Prostate gland (tissue), 2 donors: ENCODE measurements at regions not wholly inside any gene's neighbourhood (a gene's known extent, or its start where the extent isn't known, plus 50 kb on each side); places are given as distances from the start of the nearest gene placed in this dataset.

Experiments used
- DNase-seq: peaks from one replicate; pipeline ENCODE4 v3.0.0-alpha.2; 2019; ENCODE audit warnings: low spot score
- H3K27ac ChIP-seq, 2 donors: fragments of 200-600 bp; sonication (generic); 2 replicates each; pipeline ENCODE4 v1.5.1; 2017 to 2019
- H3K27me3 ChIP-seq: fragments of 200-600 bp; sonication (generic); replicated peaks from 2 replicates; pipeline ENCODE4 v1.5.1; 2019; ENCODE audit not compliant: insufficient read depth
- H3K36me3 ChIP-seq, 2 donors: fragments of 200-600 bp; sonication (generic); 1 replicate in 1 of 2; 2 replicates in 1 of 2; pipeline versions ENCODE4 v1.5.1 to v1.8.1; 2017 to 2019
- H3K4me1 ChIP-seq: fragments of 200-600 bp; sonication (generic); replicated peaks from 2 replicates; pipeline ENCODE4 v1.5.1; 2019
- H3K4me3 ChIP-seq, 2 donors: fragments of 200-600 bp; sonication (generic); 2 replicates each; pipeline ENCODE4 v1.5.1; 2017 to 2019
- H3K9me3 ChIP-seq: fragments of 200-600 bp; sonication (generic); 2 replicates; pipeline ENCODE4 v1.5.1; 2017
- POLR2A ChIP-seq: fragments of 450-650 bp; IDR thresholded peaks from one replicate; pipeline ENCODE4 v1.6.1; 2016; ENCODE audit warnings: antibody characterized with exemption, mild to moderate bottlenecking
- POLR2AphosphoS5 ChIP-seq: sonication (generic); formaldehyde crosslinking; IDR thresholded peaks from one replicate; pipeline ENCODE4 v1.6.1; 2017; ENCODE audit warnings: antibody characterized with exemption
- WGBS: methylation state at CpG from one replicate; pipeline ENCODE4 v1.1.5; 2018; 5-methylcytosine and 5-hydroxymethylcytosine counted together
- intact Hi-C: fragments of 100-400 bp; cut with DNase I; formaldehyde crosslinking; loops from one replicate; pipeline ENCODE4 v1.14.2; 2022
- TF ChIP-seq, protein P1 (sequence below), 4 experiments: fragments of 200-600 bp in 2 of 4; fragments of 450-650 bp in 2 of 4; sonication (generic) in 2 of 4; IDR thresholded peaks; 1 replicate in 3 of 4; 2 replicates in 1 of 4; pipeline ENCODE4 v1.5.1; 2016 to 2019; ENCODE audit warnings: antibody characterized with exemption in 4 of 4, mild to moderate bottlenecking in 2 of 4, moderate library complexity in 2 of 4

- 68% methylated on average over 5 of the region's 5 CpGs for WGBS
- Histone ChIP-seq H3K9me3 (no peaks in the 10 kb centered on the region), H3K4me3 (no peak overlapping the region), H3K27ac (no peak overlapping the region), H3K4me1 (no peaks in the 10 kb centered on the region), H3K36me3 (no peaks in the 10 kb centered on the region), H3K27me3 (no peaks in the 10 kb centered on the region)
- TF ChIP-seq POLR2AphosphoS5 (no peak), POLR2A (no peak)
- TF ChIP-seq, protein P1, sequence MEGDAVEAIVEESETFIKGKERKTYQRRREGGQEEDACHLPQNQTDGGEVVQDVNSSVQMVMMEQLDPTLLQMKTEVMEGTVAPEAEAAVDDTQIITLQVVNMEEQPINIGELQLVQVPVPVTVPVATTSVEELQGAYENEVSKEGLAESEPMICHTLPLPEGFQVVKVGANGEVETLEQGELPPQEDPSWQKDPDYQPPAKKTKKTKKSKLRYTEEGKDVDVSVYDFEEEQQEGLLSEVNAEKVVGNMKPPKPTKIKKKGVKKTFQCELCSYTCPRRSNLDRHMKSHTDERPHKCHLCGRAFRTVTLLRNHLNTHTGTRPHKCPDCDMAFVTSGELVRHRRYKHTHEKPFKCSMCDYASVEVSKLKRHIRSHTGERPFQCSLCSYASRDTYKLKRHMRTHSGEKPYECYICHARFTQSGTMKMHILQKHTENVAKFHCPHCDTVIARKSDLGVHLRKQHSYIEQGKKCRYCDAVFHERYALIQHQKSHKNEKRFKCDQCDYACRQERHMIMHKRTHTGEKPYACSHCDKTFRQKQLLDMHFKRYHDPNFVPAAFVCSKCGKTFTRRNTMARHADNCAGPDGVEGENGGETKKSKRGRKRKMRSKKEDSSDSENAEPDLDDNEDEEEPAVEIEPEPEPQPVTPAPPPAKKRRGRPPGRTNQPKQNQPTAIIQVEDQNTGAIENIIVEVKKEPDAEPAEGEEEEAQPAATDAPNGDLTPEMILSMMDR (IDR thresholded peaks at IDR 0.05): no peak
- intact Hi-C loops: no loop called here
- DNase-seq: no peak
Observed at GRCh38 chr1:208527156-208527555, 283.0 kb upstream of the PLXNA2 start.

- 42% methylated on average over 13 of the region's 13 CpGs for WGBS
- H3K27ac ChIP-seq: no peak overlapping the region
- H3K27me3 ChIP-seq: no peaks in the 10 kb centered on the region
- TF ChIP-seq POLR2AphosphoS5 (no peak), POLR2A (no peak)
- TF ChIP-seq, protein P1 (IDR thresholded peaks at IDR 0.05): no peak
- H3K9me3 ChIP-seq: no peaks in the 10 kb centered on the region
- no peaks in the 10 kb centered on the region for H3K4me1 ChIP-seq
- DNase-seq: no peak
- H3K36me3 ChIP-seq: no peaks in the 10 kb centered on the region
- no peak overlapping the region for H3K4me3 ChIP-seq
- intact Hi-C loops: no loop called here
Observed at GRCh38 chr1:208528578-208529240, 284.5 kb upstream of the PLXNA2 start.

DNA sequence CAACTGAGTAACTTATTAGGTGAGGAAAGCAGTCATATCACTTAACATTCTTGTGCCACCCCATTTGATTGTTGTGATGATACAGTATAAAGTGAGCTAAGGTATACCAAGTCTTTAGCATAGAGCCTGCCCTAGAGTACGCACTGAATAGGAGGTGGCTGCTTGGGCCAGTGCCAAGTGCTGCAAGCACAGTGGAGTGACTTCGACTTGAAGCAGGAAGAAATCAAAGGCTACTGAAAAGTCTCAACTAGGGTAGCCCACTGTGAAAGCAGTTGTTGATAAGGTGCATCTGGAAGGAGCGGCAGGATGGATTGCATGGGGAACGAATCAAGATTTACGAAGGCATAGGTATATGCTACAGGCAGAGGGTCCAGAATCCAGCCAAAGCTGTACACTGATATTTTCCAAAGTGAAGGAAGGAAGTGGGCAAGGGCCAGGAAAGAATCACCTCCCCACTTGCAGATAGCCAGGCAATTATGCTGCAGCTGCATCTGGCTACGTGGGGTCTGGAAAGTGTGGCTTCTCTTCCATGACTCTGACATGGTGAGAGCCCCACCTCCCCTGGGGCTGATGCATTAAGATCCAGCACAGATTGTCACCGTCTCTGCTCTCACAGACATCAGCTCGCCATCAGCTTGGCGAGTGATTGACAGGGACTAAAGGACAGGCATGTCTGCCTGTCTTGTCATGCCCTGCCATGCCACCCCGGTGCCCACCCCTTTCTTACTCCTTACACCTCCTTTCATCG, 287.0 kb upstream of the PLXNA2 start:
- no peak overlapping the region for H3K27ac ChIP-seq
- no peak overlapping the region for H3K4me3 ChIP-seq
- DNase-seq: no peak
- no peaks in the 10 kb centered on the region for H3K4me1 ChIP-seq
- H3K9me3 ChIP-seq: no peaks in the 10 kb centered on the region
- whole genome bisulfite sequencing: 51% methylated on average over 11 of the region's 11 CpGs
- no peaks in the 10 kb centered on the region for H3K27me3 ChIP-seq
- intact Hi-C loops: no loop called here
- TF ChIP-seq POLR2AphosphoS5: no peak
- TF ChIP-seq, protein P1 (IDR thresholded peaks at IDR 0.05): no peak
- TF ChIP-seq POLR2A: no peak
- H3K36me3 ChIP-seq: no peaks in the 10 kb centered on the region

- WGBS: 72% methylated on average over 7 of the region's 7 CpGs
- Histone ChIP-seq H3K27ac (no peak overlapping the region), H3K36me3 (no peaks in the 10 kb centered on the region)
Observed at GRCh38 chr1:208533746-208534598, 289.8 kb upstream of the PLXNA2 start.

More at GRCh38 chr1:208533746-208534598, 289.8 kb upstream of the PLXNA2 start:
- no peaks in the 10 kb centered on the region for H3K4me1 ChIP-seq
- TF ChIP-seq, protein P1 (IDR thresholded peaks at IDR 0.05): no peak
- TF ChIP-seq POLR2A (no peak), POLR2AphosphoS5 (no peak)
- no peak overlapping the region for H3K4me3 ChIP-seq
- DNase-seq: no peak
- intact Hi-C loops: no loop called here
- no peaks in the 10 kb centered on the region for H3K9me3 ChIP-seq
- H3K27me3 ChIP-seq: no peaks in the 10 kb centered on the region
